ENCODE measurements at regions not wholly inside any gene's neighbourhood (a gene's known extent, or its start where the extent isn't known, plus 50 kb on each side); places are given as distances from the start of the nearest gene placed in this dataset.

GRCh38 chr13:111017755-111018459 is 97.2 kb upstream of the ARHGEF7 start:
- TF ChIP-seq CTCF (optimal IDR thresholded peaks at IDR 0.05 in 1 of 3, IDR thresholded peaks at IDR 0.05 in 1 of 3, conservative IDR thresholded peaks at IDR 0.05 in 1 of 3; ENCODE audit: extremely low read depth in 1 of 3, insufficient read depth in 2 of 3, low read length in 3 of 3) (no peak), EZH2 (IDR thresholded peaks at IDR 0.05; ENCODE audit: low read length) (no peak)
